MM.1S (cell line): ENCODE measurements at regions not wholly inside any gene's neighbourhood (a gene's known extent, or its start where the extent isn't known, plus 50 kb on each side); places are given as distances from the start of the nearest gene placed in this dataset.
A peak's percentile ranks its signal among the peaks of the same experiment; 100 is the strongest.

Experiments
- DNase-seq: peaks from one replicate; pipeline ENCODE4 v3.0.0-alpha.2; 2015
- H2AFZ ChIP-seq: fragments of 300-600 bp; sonication (generic); 2 replicates; pipeline ENCODE4 v1.6.0; 2016; ENCODE audit warnings: antibody characterized with exemption, low read length
- H3F3A ChIP-seq: fragments of 300-600 bp; sonication (generic); 2 replicates; pipeline ENCODE4 v1.6.1; 2016; ENCODE audit warnings: mild to moderate bottlenecking, antibody characterized with exemption, low read length, moderate library complexity, mixed read lengths; ENCODE audit not compliant: insufficient read depth
- H3K27ac ChIP-seq: fragments of 300-600 bp; sonication (generic); 2 replicates; pipeline ENCODE4 v1.5.1; 2016; ENCODE audit warnings: mild to moderate bottlenecking, low read length
- H3K27me3 ChIP-seq: fragments of 300-600 bp; sonication (generic); replicated peaks from 2 replicates; pipeline ENCODE4 v1.6.0; 2016; ENCODE audit warnings: low read length; ENCODE audit not compliant: insufficient read depth
- H3K36me3 ChIP-seq: fragments of 300-600 bp; sonication (generic); replicated peaks from 2 replicates; pipeline ENCODE4 v1.6.1; 2016; ENCODE audit warnings: mild to moderate bottlenecking, low read length, mixed read lengths; ENCODE audit not compliant: insufficient read depth
- H3K4me1 ChIP-seq: fragments of 300-600 bp; sonication (generic); 2 replicates; pipeline ENCODE4 v1.6.1; 2016; ENCODE audit warnings: low read length, mixed read lengths
- H3K4me2 ChIP-seq: fragments of 300-600 bp; sonication (generic); 2 replicates; pipeline ENCODE4 v1.6.0; 2016; ENCODE audit warnings: low read depth, low read length
- H3K4me3 ChIP-seq: fragments of 300-600 bp; sonication (generic); 2 replicates; pipeline ENCODE4 v1.5.1; 2016; ENCODE audit warnings: low read length, mixed read lengths
- H3K79me2 ChIP-seq: fragments of 300-600 bp; sonication (generic); 2 replicates; pipeline ENCODE4 v1.6.1; 2016; ENCODE audit warnings: mixed run types, low read length, mixed read lengths
- H3K9ac ChIP-seq: fragments of 300-600 bp; sonication (generic); 2 replicates; pipeline ENCODE4 v1.6.1; 2016; ENCODE audit warnings: low read length, mixed read lengths
- H3K9me2 ChIP-seq: fragments of 300-600 bp; sonication (generic); replicated peaks from 2 replicates; pipeline ENCODE4 v1.6.1; 2016; ENCODE audit warnings: mild to moderate bottlenecking, low read length, mixed read lengths; ENCODE audit not compliant: insufficient read depth
- H3K9me3 ChIP-seq: fragments of 300-600 bp; sonication (generic); replicated peaks from 2 replicates; pipeline ENCODE4 v1.6.1; 2016; ENCODE audit warnings: mild to moderate bottlenecking, low read length, mixed read lengths; ENCODE audit not compliant: insufficient read depth
- H4K20me1 ChIP-seq: fragments of 300-600 bp; sonication (generic); 2 replicates; pipeline ENCODE4 v1.6.1; 2016; ENCODE audit warnings: mild to moderate bottlenecking, low read length, moderate library complexity, mixed read lengths; ENCODE audit not compliant: insufficient read depth
- EZH2 ChIP-seq: fragments of 300-600 bp; sonication (generic); optimal IDR thresholded peaks from 2 replicates; pipeline ENCODE3; 2017; ENCODE audit warnings: low read depth, mild to moderate bottlenecking, antibody characterized with exemption, low read length, mixed read lengths
- EZH2phosphoT487 ChIP-seq: fragments of 300-600 bp; sonication (generic); IDR thresholded peaks from 2 replicates; pipeline ENCODE4 v1.6.1; 2018; ENCODE audit warnings: antibody characterized with exemption, low read length
- TF ChIP-seq, protein P1 (sequence below): fragments of 300-600 bp; sonication (generic); IDR thresholded peaks from 2 replicates; pipeline ENCODE4 v1.5.1; 2016; ENCODE audit warnings: antibody characterized with exemption, low read length, mixed read lengths

DNA sequence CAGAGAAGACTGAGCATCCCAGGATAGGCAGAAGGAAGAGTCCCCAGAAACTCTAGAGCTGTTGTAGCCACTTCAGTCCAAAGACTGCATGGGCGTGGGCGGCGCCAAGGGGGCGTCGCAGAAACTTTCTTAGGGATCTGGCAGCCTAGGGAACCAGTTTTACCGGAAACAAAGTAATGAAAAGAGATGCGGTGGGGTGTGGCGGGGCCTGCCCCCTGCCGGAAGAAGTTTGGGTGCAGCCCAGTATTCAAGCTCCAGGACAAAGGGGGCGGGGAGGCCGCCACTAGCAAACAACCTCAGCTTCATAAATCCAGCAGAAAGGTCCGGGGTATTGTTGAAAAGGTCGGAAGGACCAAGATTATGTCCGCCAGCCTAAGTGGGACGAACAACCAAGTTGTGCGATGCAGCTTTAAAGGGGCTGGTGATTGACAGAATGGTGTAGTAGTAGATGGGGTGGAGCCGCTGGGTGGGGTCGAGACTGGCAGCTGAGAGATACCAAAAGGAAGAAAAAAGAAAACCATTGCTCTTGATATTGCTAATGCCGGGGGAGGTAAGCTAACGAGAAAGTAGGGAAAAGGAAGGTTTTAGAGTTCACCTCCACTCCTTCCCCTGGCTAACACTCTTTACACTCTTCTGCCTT, 190.5 kb downstream of the RRAGB start:
- H3K4me1 ChIP-seq, result peaks cover 11% of the 10 kb centered on the region
- H2AFZ ChIP-seq, result peak overlapping the region; percentile 97
- no peaks in the 10 kb centered on the region for H3K36me3 ChIP-seq
- H3K27ac ChIP-seq, result peak overlapping the region; percentile 68; the same call in 1 of the 2 replicates
- H3K9me2 ChIP-seq, result no peaks in the 10 kb centered on the region; the same call in 1 of the 2 replicates
- no peaks in the 10 kb centered on the region for H3K9me3 ChIP-seq
- H3K4me2 ChIP-seq, result peak overlapping the region; percentile 80
- no peaks in the 10 kb centered on the region for H3K27me3 ChIP-seq
- H3K4me3 ChIP-seq, result peak overlapping the region; percentile 86
- H4K20me1 ChIP-seq, result no peaks in the 10 kb centered on the region
- DNase-seq, result peak; percentile 65
- peaks cover 5% of the 10 kb centered on the region; the same call in 1 of the 2 replicates for H3F3A ChIP-seq
- peak overlapping the region; percentile 81 for H3K9ac ChIP-seq
- H3K79me2 ChIP-seq, result peaks cover 8% of the 10 kb centered on the region
- TF ChIP-seq EZH2, result no peak
- TF ChIP-seq, protein P1, sequence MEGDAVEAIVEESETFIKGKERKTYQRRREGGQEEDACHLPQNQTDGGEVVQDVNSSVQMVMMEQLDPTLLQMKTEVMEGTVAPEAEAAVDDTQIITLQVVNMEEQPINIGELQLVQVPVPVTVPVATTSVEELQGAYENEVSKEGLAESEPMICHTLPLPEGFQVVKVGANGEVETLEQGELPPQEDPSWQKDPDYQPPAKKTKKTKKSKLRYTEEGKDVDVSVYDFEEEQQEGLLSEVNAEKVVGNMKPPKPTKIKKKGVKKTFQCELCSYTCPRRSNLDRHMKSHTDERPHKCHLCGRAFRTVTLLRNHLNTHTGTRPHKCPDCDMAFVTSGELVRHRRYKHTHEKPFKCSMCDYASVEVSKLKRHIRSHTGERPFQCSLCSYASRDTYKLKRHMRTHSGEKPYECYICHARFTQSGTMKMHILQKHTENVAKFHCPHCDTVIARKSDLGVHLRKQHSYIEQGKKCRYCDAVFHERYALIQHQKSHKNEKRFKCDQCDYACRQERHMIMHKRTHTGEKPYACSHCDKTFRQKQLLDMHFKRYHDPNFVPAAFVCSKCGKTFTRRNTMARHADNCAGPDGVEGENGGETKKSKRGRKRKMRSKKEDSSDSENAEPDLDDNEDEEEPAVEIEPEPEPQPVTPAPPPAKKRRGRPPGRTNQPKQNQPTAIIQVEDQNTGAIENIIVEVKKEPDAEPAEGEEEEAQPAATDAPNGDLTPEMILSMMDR, result peak; percentile 71

DNA sequence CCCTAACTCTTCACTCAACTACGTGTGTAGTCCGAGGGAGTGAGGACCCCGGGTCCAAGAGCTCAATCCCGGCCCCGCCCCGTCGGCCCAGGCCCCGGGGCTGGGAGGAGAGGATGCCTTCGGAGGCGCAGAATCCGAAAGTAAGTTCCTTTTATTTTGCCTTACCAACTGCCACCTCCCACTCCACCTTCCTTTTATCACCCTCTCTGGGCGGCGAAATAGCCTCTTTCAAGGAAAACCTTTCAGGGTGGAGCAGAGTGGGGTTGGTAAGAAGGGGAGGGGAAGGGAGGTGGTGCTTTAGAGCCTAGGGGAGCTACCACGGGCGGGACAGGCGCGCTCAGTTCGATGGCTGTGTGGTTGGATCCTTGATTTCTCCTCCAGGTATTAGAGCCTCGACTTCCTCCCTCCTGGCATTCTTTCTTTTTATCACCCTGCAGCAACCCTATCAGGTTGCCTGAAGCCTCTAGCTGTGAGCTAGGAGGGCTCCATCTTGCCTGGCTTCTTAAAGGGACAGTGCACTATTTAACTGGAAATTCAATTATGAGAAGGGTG, 191.2 kb downstream of the RRAGB start:
- H4K20me1 ChIP-seq, result no peaks in the 10 kb centered on the region
- peak overlapping the region; percentile 68; the same call in 1 of the 2 replicates for H3K27ac ChIP-seq
- peak overlapping the region; percentile 80 for H3K4me2 ChIP-seq
- peak overlapping the region; percentile 86 for H3K4me3 ChIP-seq
- TF ChIP-seq EZH2phosphoT487 (no peak), EZH2 (no peak)
- TF ChIP-seq, protein P1, result no peak
- peaks cover 8% of the 10 kb centered on the region for H3K79me2 ChIP-seq
- H3K9me2 ChIP-seq, result no peaks in the 10 kb centered on the region; the same call in 1 of the 2 replicates
- H3K36me3 ChIP-seq, result no peaks in the 10 kb centered on the region
- H3K4me1 ChIP-seq, result peaks cover 11% of the 10 kb centered on the region
- no peaks in the 10 kb centered on the region for H3K9me3 ChIP-seq
- peaks cover 5% of the 10 kb centered on the region; the same call in 1 of the 2 replicates for H3F3A ChIP-seq
- H3K9ac ChIP-seq, result peak overlapping the region; percentile 81
- H3K27me3 ChIP-seq, result no peaks in the 10 kb centered on the region
- peak overlapping the region; percentile 97 for H2AFZ ChIP-seq
- DNase-seq, result peak; percentile 30

DNA sequence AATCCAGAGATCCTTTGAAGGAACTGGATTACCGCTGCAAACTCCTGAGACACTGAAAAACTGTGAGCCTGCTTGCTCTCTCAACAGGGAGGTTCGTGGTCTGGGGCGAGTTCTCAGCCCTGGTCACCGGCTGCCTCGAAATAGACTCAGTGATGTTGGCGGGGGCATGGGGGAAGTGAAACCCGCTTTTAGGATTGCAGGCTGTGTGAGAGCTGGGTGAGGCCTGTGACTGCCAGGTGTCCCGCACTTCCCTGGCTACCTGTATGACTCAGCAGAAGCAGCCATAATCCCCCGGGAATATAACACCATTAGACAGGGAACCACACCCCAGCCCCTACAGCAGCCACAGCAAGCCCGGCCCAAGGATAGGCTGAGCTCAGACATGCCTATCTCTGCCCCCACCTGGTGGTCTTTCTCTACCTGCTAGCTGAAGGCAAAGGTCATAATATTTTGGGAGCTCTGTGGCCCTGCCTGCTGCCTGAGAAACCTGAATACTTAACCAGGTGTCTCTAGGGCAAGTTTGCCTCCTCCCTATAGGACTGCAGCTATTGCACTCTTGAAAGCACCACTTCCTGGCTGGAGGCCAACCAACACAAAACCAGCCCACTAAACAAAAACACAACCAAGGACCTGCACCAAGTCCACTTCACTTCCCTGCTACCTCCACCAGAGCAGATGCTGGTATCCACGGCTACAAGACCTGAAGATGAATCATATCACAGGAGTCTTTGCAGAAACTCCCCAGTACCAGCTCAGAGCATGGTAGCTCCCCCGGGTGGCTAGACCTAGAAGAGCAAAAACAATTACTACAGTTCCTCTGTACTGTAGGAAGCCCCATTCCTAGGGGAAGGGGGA, 202.0 kb downstream of the RRAGB start:
- no peaks in the 10 kb centered on the region for H3K36me3 ChIP-seq
- H2AFZ ChIP-seq, result peak overlapping the region; percentile 46
- TF ChIP-seq, protein P1, result peak; percentile 53
- TF ChIP-seq EZH2phosphoT487, result no peak
- no peaks in the 10 kb centered on the region for H4K20me1 ChIP-seq
- H3K4me3 ChIP-seq, result peak overlapping the region; percentile 23
- H3K4me1 ChIP-seq, result peaks cover 52% of the 10 kb centered on the region
- peak overlapping the region; percentile 57 for H3K4me2 ChIP-seq
- peak overlapping the region; percentile 88 for H3K27ac ChIP-seq
- peak; percentile 92 for DNase-seq
- no peaks in the 10 kb centered on the region for H3K9me2 ChIP-seq
- peaks cover 30% of the 10 kb centered on the region for H3F3A ChIP-seq
- H3K9me3 ChIP-seq, result no peaks in the 10 kb centered on the region
- H3K9ac ChIP-seq, result peak overlapping the region; percentile 53
- no peaks in the 10 kb centered on the region for H3K27me3 ChIP-seq
- H3K79me2 ChIP-seq, result no peaks in the 10 kb centered on the region
